ENCODE measurements at regions not wholly inside any gene's neighbourhood (a gene's known extent, or its start where the extent isn't known, plus 50 kb on each side); places are given as distances from the start of the nearest gene placed in this dataset.
"Not testable (repeated sequence)": the region's sequence is repeated elsewhere in the genome, so short reads cannot be mapped to it uniquely, and the experiment has no call there.

DNA sequence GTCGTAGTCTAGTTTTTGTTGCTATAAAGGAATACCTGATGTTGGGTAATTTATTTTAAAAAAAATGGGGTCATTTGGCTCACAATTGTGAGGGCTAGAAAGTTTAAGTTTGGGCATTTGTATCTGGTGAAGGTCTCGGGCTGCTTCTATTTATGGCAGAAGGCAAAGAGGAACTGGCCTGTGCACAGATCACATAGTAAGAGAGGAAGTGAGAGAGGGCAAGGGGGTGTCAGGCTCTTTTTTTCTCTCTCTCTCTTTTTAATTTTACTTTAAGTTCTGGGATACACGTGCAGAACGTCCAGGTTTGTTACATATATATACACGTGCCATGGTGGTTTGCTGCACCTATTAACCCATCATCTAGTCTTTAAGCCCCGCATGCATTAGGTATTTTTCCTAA is 453.3 kb downstream of the DIRAS2 start:
- no peak overlapping the region for H3K4me3 Mint-ChIP-seq (ENCODE audit: unreplicated experiment)

DNA sequence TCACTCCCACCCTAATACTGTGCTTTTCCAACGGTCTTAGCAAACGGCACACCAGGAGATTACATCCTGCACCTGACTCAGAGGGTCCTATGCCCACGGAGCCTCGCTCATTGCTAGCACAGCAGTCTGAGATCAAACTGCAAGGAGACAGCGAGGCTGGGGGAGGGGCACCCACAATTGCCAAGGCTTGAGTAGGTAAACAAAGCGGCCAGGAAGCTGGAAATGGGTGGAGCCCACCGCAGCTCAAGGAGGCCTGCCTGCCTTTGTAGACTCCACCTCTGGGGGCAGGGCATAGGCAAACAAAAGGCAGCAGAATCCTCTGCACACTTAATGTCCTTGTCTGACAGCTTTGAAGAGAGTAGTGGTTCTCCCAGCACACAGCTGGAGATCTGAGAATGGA is 450.2 kb downstream of the DIRAS2 start:
- not testable (repeated sequence) for H3K27ac Mint-ChIP-seq (ENCODE audit: unreplicated experiment); DNase-seq (ENCODE audit: low spot score); H3K4me3 Mint-ChIP-seq (ENCODE audit: unreplicated experiment); H3K27me3 Mint-ChIP-seq (ENCODE audit: unreplicated experiment); H3K36me3 Mint-ChIP-seq (ENCODE audit: low read depth, unreplicated experiment); H3K4me1 Mint-ChIP-seq (ENCODE audit: unreplicated experiment); H3K9me3 Mint-ChIP-seq (ENCODE audit: unreplicated experiment)

More for the DNA sequence above, 453.3 kb downstream of the DIRAS2 start:
- no peaks in the 10 kb centered on the region for H3K4me1 Mint-ChIP-seq (ENCODE audit: unreplicated experiment)
- peaks cover 3% of the 10 kb centered on the region for H3K36me3 Mint-ChIP-seq (ENCODE audit: low read depth, unreplicated experiment)
- TF ChIP-seq, protein P1, sequence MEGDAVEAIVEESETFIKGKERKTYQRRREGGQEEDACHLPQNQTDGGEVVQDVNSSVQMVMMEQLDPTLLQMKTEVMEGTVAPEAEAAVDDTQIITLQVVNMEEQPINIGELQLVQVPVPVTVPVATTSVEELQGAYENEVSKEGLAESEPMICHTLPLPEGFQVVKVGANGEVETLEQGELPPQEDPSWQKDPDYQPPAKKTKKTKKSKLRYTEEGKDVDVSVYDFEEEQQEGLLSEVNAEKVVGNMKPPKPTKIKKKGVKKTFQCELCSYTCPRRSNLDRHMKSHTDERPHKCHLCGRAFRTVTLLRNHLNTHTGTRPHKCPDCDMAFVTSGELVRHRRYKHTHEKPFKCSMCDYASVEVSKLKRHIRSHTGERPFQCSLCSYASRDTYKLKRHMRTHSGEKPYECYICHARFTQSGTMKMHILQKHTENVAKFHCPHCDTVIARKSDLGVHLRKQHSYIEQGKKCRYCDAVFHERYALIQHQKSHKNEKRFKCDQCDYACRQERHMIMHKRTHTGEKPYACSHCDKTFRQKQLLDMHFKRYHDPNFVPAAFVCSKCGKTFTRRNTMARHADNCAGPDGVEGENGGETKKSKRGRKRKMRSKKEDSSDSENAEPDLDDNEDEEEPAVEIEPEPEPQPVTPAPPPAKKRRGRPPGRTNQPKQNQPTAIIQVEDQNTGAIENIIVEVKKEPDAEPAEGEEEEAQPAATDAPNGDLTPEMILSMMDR (IDR thresholded peaks at IDR 0.05; ENCODE audit: unreplicated experiment) = no peak
- H3K9me3 Mint-ChIP-seq (ENCODE audit: unreplicated experiment) = no peaks in the 10 kb centered on the region
- H3K27ac Mint-ChIP-seq (ENCODE audit: unreplicated experiment) = no peak overlapping the region
- no peak for DNase-seq (ENCODE audit: low spot score)
- H3K27me3 Mint-ChIP-seq (ENCODE audit: unreplicated experiment) = peaks cover 3% of the 10 kb centered on the region

DNA sequence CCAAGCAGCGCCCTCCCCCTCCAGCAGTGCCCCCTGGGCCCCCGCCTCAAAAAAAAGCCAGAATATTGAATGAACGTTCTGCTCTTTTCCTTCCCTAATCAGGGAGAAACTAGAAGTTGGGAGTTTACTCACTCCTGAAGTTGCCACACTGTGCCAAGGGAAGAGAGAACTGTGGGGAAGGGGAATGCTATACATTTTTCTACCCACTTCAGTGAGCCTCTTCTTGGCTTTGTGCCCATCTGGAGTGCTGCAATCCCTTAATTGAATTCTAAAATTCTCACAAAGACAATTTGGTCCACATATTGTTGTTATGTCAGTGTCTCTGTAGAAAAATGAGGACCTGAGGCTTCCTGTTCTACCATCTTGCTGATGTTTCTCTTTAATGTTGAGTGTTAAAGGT is 443.7 kb downstream of the DIRAS2 start:
- no peaks in the 10 kb centered on the region for H3K36me3 Mint-ChIP-seq (ENCODE audit: low read depth, unreplicated experiment)

DNA sequence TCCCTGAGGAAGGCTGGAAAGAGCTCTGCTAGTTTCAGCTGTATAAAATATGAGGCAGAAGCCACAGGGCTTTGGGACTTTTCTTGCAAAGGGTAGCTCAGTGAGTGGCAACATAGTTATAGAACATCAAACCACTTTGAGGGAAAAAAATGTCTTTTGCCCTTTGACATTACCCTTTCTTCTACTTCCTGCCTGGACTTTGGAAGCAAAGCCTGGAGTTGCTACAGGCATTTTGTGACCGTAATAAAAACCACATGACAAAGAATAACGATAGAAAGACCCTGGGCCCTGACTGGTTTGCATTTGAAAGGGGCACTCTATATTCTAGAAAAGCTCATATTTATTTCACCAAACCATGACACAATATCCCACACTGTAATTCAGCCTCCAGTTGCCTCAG is 440.9 kb downstream of the DIRAS2 start:
- TF ChIP-seq, protein P1 (IDR thresholded peaks at IDR 0.05; ENCODE audit: unreplicated experiment) = no peak
- no peak for DNase-seq (ENCODE audit: low spot score)
- Mint-ChIP-seq H3K27ac (ENCODE audit: unreplicated experiment) (no peak overlapping the region), H3K36me3 (ENCODE audit: low read depth, unreplicated experiment) (no peaks in the 10 kb centered on the region), H3K9me3 (ENCODE audit: unreplicated experiment) (peaks cover 4% of the 10 kb centered on the region), H3K4me1 (ENCODE audit: unreplicated experiment) (no peaks in the 10 kb centered on the region), H3K4me3 (ENCODE audit: unreplicated experiment) (no peak overlapping the region), H3K27me3 (ENCODE audit: unreplicated experiment) (no peaks in the 10 kb centered on the region)

More for the DNA sequence above, 443.7 kb downstream of the DIRAS2 start:
- H3K4me3 Mint-ChIP-seq (ENCODE audit: unreplicated experiment) = no peak overlapping the region
- H3K27me3 Mint-ChIP-seq (ENCODE audit: unreplicated experiment) = peaks cover 1% of the 10 kb centered on the region
- no peaks in the 10 kb centered on the region for H3K4me1 Mint-ChIP-seq (ENCODE audit: unreplicated experiment)
- H3K9me3 Mint-ChIP-seq (ENCODE audit: unreplicated experiment) = peaks cover 4% of the 10 kb centered on the region
- no peak for DNase-seq (ENCODE audit: low spot score)
- TF ChIP-seq, protein P1 (IDR thresholded peaks at IDR 0.05; ENCODE audit: unreplicated experiment) = no peak
- H3K27ac Mint-ChIP-seq (ENCODE audit: unreplicated experiment) = no peak overlapping the region

DNA sequence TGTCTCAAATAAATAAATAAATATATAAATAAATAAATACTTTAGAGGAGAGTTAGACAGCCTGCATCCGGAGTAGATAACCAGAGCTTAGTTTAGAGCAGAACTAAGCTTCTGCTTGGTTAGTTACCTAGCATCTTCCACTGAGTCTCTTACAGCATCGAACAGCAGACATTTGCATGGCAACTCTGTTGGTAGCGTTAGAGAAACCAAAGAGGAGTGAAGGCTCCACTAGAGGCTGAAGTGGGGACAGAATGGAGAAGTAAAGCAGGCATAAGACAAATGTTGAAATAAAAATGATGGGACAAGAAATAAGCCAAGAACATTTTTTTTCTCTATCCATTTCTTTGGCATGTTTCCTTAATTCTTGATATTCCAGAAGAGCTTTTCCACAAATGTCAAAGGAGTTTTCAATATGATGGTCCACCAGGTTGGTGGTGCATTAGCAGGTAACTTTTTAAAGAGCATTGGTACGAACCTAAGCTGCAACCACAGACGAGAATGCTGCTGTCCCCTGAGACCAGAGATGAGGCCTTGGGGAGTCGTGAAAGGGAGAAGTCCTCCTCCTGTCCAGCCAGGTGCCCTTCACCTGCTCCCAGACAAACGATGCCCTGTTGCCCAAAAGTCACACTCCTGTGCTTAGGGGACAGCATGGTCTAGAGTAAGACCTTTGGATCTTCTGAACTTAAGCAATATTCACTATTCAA is 438.3 kb downstream of the DIRAS2 start:
- TF ChIP-seq, protein P1 (IDR thresholded peaks at IDR 0.05; ENCODE audit: unreplicated experiment) = no peak
- H3K27me3 Mint-ChIP-seq (ENCODE audit: unreplicated experiment) = no peaks in the 10 kb centered on the region
- H3K36me3 Mint-ChIP-seq (ENCODE audit: low read depth, unreplicated experiment) = no peaks in the 10 kb centered on the region
- no peak overlapping the region for H3K4me3 Mint-ChIP-seq (ENCODE audit: unreplicated experiment)
- H3K4me1 Mint-ChIP-seq (ENCODE audit: unreplicated experiment) = no peaks in the 10 kb centered on the region
- H3K27ac Mint-ChIP-seq (ENCODE audit: unreplicated experiment) = no peak overlapping the region
- DNase-seq (ENCODE audit: low spot score) = no peak
- no peaks in the 10 kb centered on the region for H3K9me3 Mint-ChIP-seq (ENCODE audit: unreplicated experiment)

DNA sequence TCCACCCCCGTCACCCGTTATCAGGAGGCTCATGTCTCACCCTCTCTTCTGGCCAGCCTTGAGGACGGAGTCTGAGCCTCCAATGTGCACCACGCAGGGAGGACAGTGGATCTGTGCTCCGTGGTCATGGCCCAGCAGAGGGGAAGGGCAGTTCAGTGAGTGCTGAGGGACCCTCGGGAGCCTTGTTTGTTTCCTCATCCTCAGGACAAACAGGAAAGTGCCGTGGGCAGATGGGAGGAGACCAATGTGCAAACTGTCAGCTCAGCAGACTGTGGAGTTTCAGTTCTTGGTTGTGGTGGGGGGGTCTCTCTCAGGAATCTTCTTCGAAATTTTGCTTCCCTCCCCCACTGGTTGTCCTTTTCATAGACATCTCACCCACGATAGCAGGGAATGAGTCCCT is 429.6 kb downstream of the DIRAS2 start:
- DNase-seq (ENCODE audit: low spot score); H3K4me1 Mint-ChIP-seq (ENCODE audit: unreplicated experiment); H3K9me3 Mint-ChIP-seq (ENCODE audit: unreplicated experiment); H3K4me3 Mint-ChIP-seq (ENCODE audit: unreplicated experiment); H3K27ac Mint-ChIP-seq (ENCODE audit: unreplicated experiment); H3K36me3 Mint-ChIP-seq (ENCODE audit: low read depth, unreplicated experiment); H3K27me3 Mint-ChIP-seq (ENCODE audit: unreplicated experiment): not testable (repeated sequence)

Data from endothelial cell (in vitro differentiated cells).